BLaER1 (cell line): ENCODE measurements at regions not wholly inside any gene's neighbourhood (a gene's known extent, or its start where the extent isn't known, plus 50 kb on each side); places are given as distances from the start of the nearest gene placed in this dataset.
A peak's percentile ranks its signal among the peaks of the same experiment; 100 is the strongest.

Source experiments
- H3K27ac ChIP-seq: shearing (Covaris generic); formaldehyde crosslinking; 2 replicates; pipeline ENCODE4 v1.8.1; 2022
- H3K27me3 ChIP-seq: shearing (Covaris generic); formaldehyde crosslinking; 2 replicates; pipeline ENCODE4 v1.8.1; 2022
- H3K36me3 ChIP-seq: shearing (Covaris generic); formaldehyde crosslinking; 2 replicates; pipeline ENCODE4 v1.8.1; 2022
- H3K4me1 ChIP-seq: shearing (Covaris generic); formaldehyde crosslinking; 2 replicates; pipeline ENCODE4 v1.8.1; 2022
- H3K4me2 ChIP-seq: shearing (Covaris generic); formaldehyde crosslinking; 2 replicates; pipeline ENCODE4 v1.8.1; 2022
- H3K4me3 ChIP-seq: shearing (Covaris generic); formaldehyde crosslinking; 2 replicates; pipeline ENCODE4 v1.8.1; 2022
- H3K9ac ChIP-seq: shearing (Covaris generic); formaldehyde crosslinking; 2 replicates; pipeline ENCODE4 v1.8.1; 2022
- H3K9me3 ChIP-seq: shearing (Covaris generic); formaldehyde crosslinking; 2 replicates; pipeline ENCODE4 v1.8.1; 2022
- H4K20me1 ChIP-seq: shearing (Covaris generic); formaldehyde crosslinking; 2 replicates; pipeline ENCODE4 v1.8.1; 2022
- Cebpa-rat ChIP-seq: shearing (Covaris generic); IDR thresholded peaks from 2 replicates; pipeline ENCODE4 v1.8.1; 2022

DNA sequence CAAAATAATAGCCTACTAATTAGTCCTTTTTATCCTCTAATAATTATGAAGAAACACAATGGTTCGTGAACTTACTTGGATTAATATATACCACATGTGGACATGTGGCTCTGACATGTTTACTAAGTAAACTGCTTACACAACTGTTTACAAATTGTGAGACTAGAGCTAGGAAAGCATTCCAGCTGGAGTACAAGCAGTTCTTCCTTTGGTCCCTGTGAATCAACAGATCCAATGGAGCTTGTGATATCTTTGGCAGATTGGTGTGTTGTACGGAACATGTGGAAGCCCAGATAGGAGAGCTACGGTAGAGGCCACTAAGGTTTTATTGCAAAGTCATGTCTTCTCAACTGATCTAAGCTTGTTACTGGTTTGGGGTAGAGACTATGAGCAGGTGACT lies 145.5 kb upstream of the SPRY2 start:
- TF ChIP-seq Cebpa-rat: no peak
- Histone ChIP-seq H3K4me2 (no peak overlapping the region), H3K27me3 (no peaks in the 10 kb centered on the region), H3K27ac (no peak overlapping the region), H4K20me1 (no peaks in the 10 kb centered on the region), H3K4me3 (no peak overlapping the region), H3K9ac (no peak overlapping the region), H3K9me3 (peaks cover 11% of the 10 kb centered on the region), H3K36me3 (no peaks in the 10 kb centered on the region), H3K4me1 (no peaks in the 10 kb centered on the region)

DNA sequence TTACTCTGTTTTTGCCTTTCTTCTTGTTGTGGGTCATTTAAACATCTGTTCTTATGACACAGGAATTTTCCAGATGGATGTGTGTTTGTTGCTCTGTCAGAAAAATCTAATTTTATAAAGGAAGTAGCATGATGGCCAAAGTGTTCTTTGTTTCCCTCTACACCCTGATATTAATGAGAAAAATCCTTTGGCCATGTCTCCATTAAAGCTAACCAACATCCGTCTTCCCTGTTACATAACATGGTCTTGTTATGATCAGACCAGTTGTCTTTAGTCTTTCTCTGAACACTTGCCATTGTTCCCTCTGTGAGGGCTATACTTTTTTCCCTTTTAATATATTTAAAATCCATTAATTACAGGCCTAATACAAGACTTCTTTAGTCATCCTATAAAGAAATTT lies 142.2 kb upstream of the SPRY2 start:
- no peak overlapping the region for H3K9ac ChIP-seq
- H3K27me3 ChIP-seq: no peaks in the 10 kb centered on the region
- H3K4me2 ChIP-seq: no peak overlapping the region
- no peaks in the 10 kb centered on the region for H3K36me3 ChIP-seq
- no peaks in the 10 kb centered on the region for H3K9me3 ChIP-seq
- no peaks in the 10 kb centered on the region for H4K20me1 ChIP-seq
- no peak overlapping the region for H3K27ac ChIP-seq
- H3K4me1 ChIP-seq: no peaks in the 10 kb centered on the region
- H3K4me3 ChIP-seq: no peak overlapping the region
- TF ChIP-seq Cebpa-rat: no peak

GRCh38 chr13:80481588-80481987 lies 140.7 kb upstream of the SPRY2 start:
- Histone ChIP-seq H3K9ac (no peak overlapping the region), H3K36me3 (no peaks in the 10 kb centered on the region), H3K4me2 (no peak overlapping the region), H3K4me1 (no peaks in the 10 kb centered on the region), H3K27ac (no peak overlapping the region), H3K9me3 (no peaks in the 10 kb centered on the region), H3K4me3 (no peak overlapping the region), H4K20me1 (no peaks in the 10 kb centered on the region), H3K27me3 (no peaks in the 10 kb centered on the region)
- TF ChIP-seq Cebpa-rat: no peak

GRCh38 chr13:80477661-80478443 lies 136.9 kb upstream of the SPRY2 start:
- Histone ChIP-seq H3K27me3 (no peaks in the 10 kb centered on the region), H3K27ac (no peak overlapping the region), H3K4me1 (peaks cover 10% of the 10 kb centered on the region; the same call in 1 of the 2 replicates), H4K20me1 (no peaks in the 10 kb centered on the region), H3K9me3 (no peaks in the 10 kb centered on the region), H3K9ac (no peak overlapping the region), H3K4me2 (no peak overlapping the region), H3K4me3 (no peak overlapping the region), H3K36me3 (no peaks in the 10 kb centered on the region)
- no peak for TF ChIP-seq Cebpa-rat

DNA sequence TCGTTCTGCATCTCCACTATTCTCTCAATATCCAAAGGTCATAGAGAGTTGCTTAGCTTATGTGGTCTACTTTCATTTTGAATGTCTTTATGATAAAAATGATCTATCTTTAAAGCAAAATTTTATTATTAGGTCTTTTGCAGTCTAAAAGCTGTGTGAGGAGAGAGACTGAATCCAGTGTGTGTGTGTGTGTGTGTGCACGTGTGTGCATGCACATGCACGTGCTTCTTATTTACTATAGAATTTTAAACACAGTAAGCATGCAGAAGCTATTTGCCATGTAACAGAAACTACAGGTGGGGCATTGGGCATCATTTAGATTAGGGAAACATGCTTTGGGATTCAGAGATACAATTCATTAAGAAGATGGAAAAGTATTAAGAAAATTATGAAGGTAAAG lies 136.0 kb upstream of the SPRY2 start:
- H3K27ac ChIP-seq: no peak overlapping the region
- H3K27me3 ChIP-seq: no peaks in the 10 kb centered on the region
- no peak overlapping the region for H3K4me2 ChIP-seq
- no peaks in the 10 kb centered on the region for H3K36me3 ChIP-seq
- peaks cover 10% of the 10 kb centered on the region; the same call in 1 of the 2 replicates for H3K4me1 ChIP-seq
- no peak overlapping the region for H3K4me3 ChIP-seq
- no peak for TF ChIP-seq Cebpa-rat
- no peaks in the 10 kb centered on the region for H3K9me3 ChIP-seq
- no peaks in the 10 kb centered on the region for H4K20me1 ChIP-seq
- no peak overlapping the region for H3K9ac ChIP-seq

DNA sequence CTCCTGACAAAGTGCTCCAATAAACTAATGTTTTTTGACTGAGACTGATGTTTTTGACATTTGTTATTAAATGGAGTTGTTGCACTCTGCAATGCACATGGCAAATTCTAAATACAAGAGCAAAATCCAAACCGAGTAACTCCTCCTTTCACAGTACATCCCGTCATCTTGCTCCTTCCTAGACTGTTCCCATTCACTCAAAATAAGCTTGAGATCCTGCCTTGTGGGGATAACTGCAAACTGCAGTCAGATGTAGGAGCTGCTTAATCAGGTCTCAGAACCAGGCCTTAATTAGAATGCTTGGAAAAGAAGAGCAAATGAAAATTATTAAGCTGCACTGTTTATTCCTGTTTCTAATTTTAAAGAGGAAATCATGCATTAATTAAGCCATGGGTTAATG lies 134.8 kb upstream of the SPRY2 start:
- peak overlapping the region; percentile 6; the same call in 1 of the 2 replicates for H3K4me2 ChIP-seq
- H3K4me3 ChIP-seq: no peak overlapping the region
- H3K36me3 ChIP-seq: no peaks in the 10 kb centered on the region
- peaks cover 10% of the 10 kb centered on the region; the same call in 1 of the 2 replicates for H3K4me1 ChIP-seq
- no peaks in the 10 kb centered on the region for H3K9me3 ChIP-seq
- TF ChIP-seq Cebpa-rat: no peak
- no peak overlapping the region for H3K27ac ChIP-seq
- no peak overlapping the region for H3K9ac ChIP-seq
- H4K20me1 ChIP-seq: no peaks in the 10 kb centered on the region
- no peaks in the 10 kb centered on the region for H3K27me3 ChIP-seq

- no peak overlapping the region for H3K4me2 ChIP-seq
Measured at GRCh38 chr13:80473695-80474094, 132.8 kb upstream of the SPRY2 start.

GRCh38 chr13:80469853-80470381 lies 129.0 kb upstream of the SPRY2 start:
- Histone ChIP-seq H3K27ac (no peak overlapping the region), H3K36me3 (no peaks in the 10 kb centered on the region), H3K9ac (no peak overlapping the region), H4K20me1 (no peaks in the 10 kb centered on the region), H3K4me3 (no peak overlapping the region), H3K27me3 (no peaks in the 10 kb centered on the region), H3K9me3 (peaks cover 16% of the 10 kb centered on the region), H3K4me1 (peaks cover 7% of the 10 kb centered on the region; the same call in 1 of the 2 replicates), H3K4me2 (no peak overlapping the region)
- TF ChIP-seq Cebpa-rat: no peak

More at GRCh38 chr13:80473695-80474094, 132.8 kb upstream of the SPRY2 start:
- Histone ChIP-seq H3K36me3 (no peaks in the 10 kb centered on the region), H3K4me3 (no peak overlapping the region), H3K27ac (no peak overlapping the region), H4K20me1 (no peaks in the 10 kb centered on the region), H3K9ac (no peak overlapping the region), H3K4me1 (peaks cover 17% of the 10 kb centered on the region; the same call in 1 of the 2 replicates), H3K9me3 (no peaks in the 10 kb centered on the region), H3K27me3 (no peaks in the 10 kb centered on the region)
- no peak for TF ChIP-seq Cebpa-rat

GRCh38 chr13:80469105-80469852 lies 128.4 kb upstream of the SPRY2 start:
- Histone ChIP-seq H4K20me1 (no peaks in the 10 kb centered on the region), H3K4me1 (peaks cover 7% of the 10 kb centered on the region; the same call in 1 of the 2 replicates), H3K27ac (no peak overlapping the region), H3K9ac (no peak overlapping the region), H3K4me2 (no peak overlapping the region), H3K36me3 (no peaks in the 10 kb centered on the region), H3K9me3 (peaks cover 16% of the 10 kb centered on the region), H3K4me3 (no peak overlapping the region), H3K27me3 (no peaks in the 10 kb centered on the region)
- TF ChIP-seq Cebpa-rat: no peak

DNA sequence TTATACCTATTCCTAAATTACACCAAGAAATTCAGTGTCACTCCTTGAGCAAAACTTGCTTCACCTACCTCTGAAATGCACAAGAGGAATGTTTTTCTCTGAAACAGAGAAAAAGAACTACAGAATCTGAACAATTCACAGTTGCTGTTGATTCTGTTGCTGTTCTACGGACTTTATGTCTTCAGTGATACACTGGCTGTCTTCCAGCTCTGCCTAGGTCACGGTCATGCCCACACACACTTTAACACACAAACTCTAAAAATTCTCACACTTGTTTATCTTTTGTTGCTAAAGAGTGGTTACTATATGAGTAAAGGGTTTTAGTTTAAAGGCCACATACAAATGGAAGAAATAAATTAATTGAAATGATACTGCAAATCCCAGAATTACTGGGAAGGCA lies 124.4 kb upstream of the SPRY2 start:
- H3K9me3 ChIP-seq: peaks cover 16% of the 10 kb centered on the region
- no peak overlapping the region for H3K9ac ChIP-seq
- no peak overlapping the region for H3K4me3 ChIP-seq
- H3K27ac ChIP-seq: no peak overlapping the region
- TF ChIP-seq Cebpa-rat: no peak
- no peak overlapping the region for H3K4me2 ChIP-seq
- H4K20me1 ChIP-seq: no peaks in the 10 kb centered on the region
- no peaks in the 10 kb centered on the region for H3K27me3 ChIP-seq
- H3K36me3 ChIP-seq: no peaks in the 10 kb centered on the region
- peaks cover 39% of the 10 kb centered on the region for H3K4me1 ChIP-seq
